Peyer's patch (tissue), 4 donors: ENCODE measurements at regions not wholly inside any gene's neighbourhood (a gene's known extent, or its start where the extent isn't known, plus 50 kb on each side); places are given as distances from the start of the nearest gene placed in this dataset.

ENCODE experiments used
- CTCF ChIP-seq, 6 experiments: fragments of 450-650 bp in 4 of 6; fragments of 200-600 bp in 2 of 6; sonication (generic) in 1 of 6; IDR thresholded peaks; one replicate each; pipeline ENCODE4 v1.5.1; 2017 to 2019; ENCODE audit warnings: antibody characterized with exemption in 6 of 6, mild to moderate bottlenecking in 3 of 6, moderate library complexity in 1 of 6
- POLR2A ChIP-seq, 2 donors: fragments of 450-650 bp; IDR thresholded peaks; one replicate each; pipeline ENCODE4 v1.5.1; 2017; ENCODE audit warnings: antibody characterized with exemption in 2 of 2, mild to moderate bottlenecking in 2 of 2, moderate library complexity in 2 of 2

DNA sequence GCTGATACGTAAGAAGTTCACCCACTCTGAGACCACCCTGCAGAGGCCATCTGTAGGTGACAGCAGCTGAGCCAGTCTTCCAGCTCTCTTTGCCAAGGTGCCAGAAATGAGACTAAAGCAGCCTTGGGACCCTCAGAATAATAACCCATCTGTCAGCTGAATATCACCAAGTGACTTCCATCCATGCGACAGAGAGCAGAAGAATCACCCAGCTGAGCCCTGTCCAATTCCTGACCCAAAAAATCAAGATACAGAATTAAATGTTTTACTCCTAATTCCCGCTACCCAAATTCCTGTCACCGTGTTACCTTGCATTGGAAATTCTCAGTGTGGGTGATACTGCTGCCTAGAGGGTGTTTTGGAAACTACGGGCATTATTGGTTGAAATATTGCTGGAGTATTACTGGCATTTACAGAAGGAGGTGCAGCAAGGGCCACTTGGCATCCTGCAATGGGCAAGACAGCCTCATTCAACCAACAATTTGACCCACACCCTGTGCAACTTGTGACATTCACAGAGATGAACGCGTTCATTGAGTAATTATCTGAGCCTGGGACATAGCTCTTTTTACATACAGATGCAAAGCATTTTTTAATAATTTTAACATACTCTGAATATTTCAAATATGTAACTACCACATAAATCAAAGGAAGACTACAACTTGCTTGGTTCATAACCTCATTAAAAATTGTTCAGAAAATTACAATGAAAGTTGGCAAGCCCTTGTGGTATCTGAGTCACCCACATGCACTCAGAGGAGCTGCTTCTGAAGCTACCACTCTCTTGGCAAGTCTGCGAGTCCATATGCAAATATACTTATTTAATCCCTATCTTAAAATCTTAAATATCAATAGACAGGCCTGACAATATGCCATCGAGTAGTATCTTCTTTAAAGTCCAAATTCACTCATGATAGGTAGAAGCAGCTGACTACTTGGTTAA, 126.6 kb downstream of the C16orf95 start:
- TF ChIP-seq CTCF (IDR thresholded peaks at IDR 0.05) (no peak), POLR2A (IDR thresholded peaks at IDR 0.05) (no peak)
